ENCODE measurements at regions not wholly inside any gene's neighbourhood (a gene's known extent, or its start where the extent isn't known, plus 50 kb on each side); places are given as distances from the start of the nearest gene placed in this dataset.

GRCh38 chr2:107025291-107025857, 139.4 kb upstream of the ST6GAL2 start:
- TF ChIP-seq CTCF (conservative IDR thresholded peaks at IDR 0.05; ENCODE audit: low read length) (no peak), EZH2phosphoT487 (IDR thresholded peaks at IDR 0.05; ENCODE audit: borderline replicate concordance, low read depth, low read length) (no peak)
